HCT116 (cell line): ENCODE measurements at regions not wholly inside any gene's neighbourhood (a gene's known extent, or its start where the extent isn't known, plus 50 kb on each side); places are given as distances from the start of the nearest gene placed in this dataset.

Experiments used
- ATAC-seq: fragments of 200-7000 bp; cut with Tn5 transposase; 2 replicates; pipeline ENCODE4 v1.9.1; 2020; ENCODE audit warnings: mild to moderate bottlenecking, moderate library complexity
- BruUV-seq: library from RNA; stranded (reverse); fragments of 400-500 nt; replicated peaks from 2 replicates; lab custom pipeline; 2021; lab: Mats Ljungman, UMichigan
- CTCF ChIA-PET: fragments of 300-600 bp; sonication (Branson Sonifier 250); formaldehyde crosslinking; loops from one replicate; lab custom pipeline; 2021; ENCODE audit warnings: antibody characterized with exemption; lab: Charles Lee
- POLR2A ChIA-PET: fragments of 300-600, 350-600 bp; sonication (Branson Sonifier 250); formaldehyde crosslinking; loops from one replicate; lab custom pipeline; 2021; ENCODE audit warnings: antibody characterized with exemption; lab: Charles Lee
- RAD21 ChIA-PET, 2 experiments: fragments of 300-600 bp; sonication (Branson Sonifier 250); formaldehyde crosslinking; loops; one replicate each; lab custom pipeline; 2023; ENCODE audit warnings: low total read pairs in 2 of 2; ENCODE audit not compliant: uncharacterized antibody in 2 of 2, unreplicated experiment in 2 of 2, low non-redundant PET in 1 of 2; lab: Charles Lee
- DNase-seq: peaks from one replicate; pipeline ENCODE4 v3.0.0-alpha.2; 2010; ENCODE audit warnings: low read depth, low spot score
- H2AFZ ChIP-seq: fragments of 200-600 bp; shearing (Covaris generic), sonication (generic); 2 replicates; pipeline ENCODE4 v1.6.1; 2017; ENCODE audit warnings: low read depth, mixed run types, mixed read lengths, antibody characterized with exemption, low read length; ENCODE audit not compliant: poor library complexity, severe bottlenecking
- H3K27ac ChIP-seq: 2 replicates; pipeline ENCODE4 v1.5.1; 2012; ENCODE audit warnings: low read depth, low read length
- H3K27me3 ChIP-seq: fragments of 200-600 bp; sonication (generic); 2 replicates; pipeline ENCODE4 v1.6.1; 2016; ENCODE audit warnings: mixed run types, low read length, mixed read lengths; ENCODE audit not compliant: insufficient read depth
- H3K36me3 ChIP-seq, 2 experiments: fragments of 200-500 bp in 1 of 2; fragments of 200-600 bp in 1 of 2; sonication (Bioruptor generic) in 1 of 2; sonication (generic) in 1 of 2; 2 replicates each; pipeline versions ENCODE4 v1.5.1 to v1.6.1; 2014 to 2016; ENCODE audit warnings: low read length in 2 of 2, inconsistent platforms in 1 of 2, mixed read lengths in 1 of 2, mixed run types in 1 of 2; ENCODE audit not compliant: insufficient read depth in 2 of 2, control insufficient read depth in 1 of 2
- H3K4me1 ChIP-seq, 2 experiments: fragments of 200-600 bp in 1 of 2; sonication (generic) in 1 of 2; 2 replicates each; pipeline versions ENCODE4 v1.5.1 to v1.6.1; 2012 to 2017; ENCODE audit warnings: low read length in 2 of 2, inconsistent platforms in 1 of 2, mild to moderate bottlenecking in 1 of 2, mixed read lengths in 1 of 2, mixed run types in 1 of 2, moderate library complexity in 1 of 2; ENCODE audit not compliant: insufficient read depth in 2 of 2, control insufficient read depth in 1 of 2
- H3K4me2 ChIP-seq: fragments of 200-600 bp; sonication (generic); 2 replicates; pipeline ENCODE4 v1.6.1; 2017; ENCODE audit warnings: mixed run types, low read length, mixed read lengths
- H3K4me3 ChIP-seq, 2 experiments: fragments of 200-600 bp in 1 of 2; sonication (generic) in 1 of 2; replicated peaks in 1 of 2; 2 replicates each; pipeline ENCODE4 v1.5.1; 2011 to 2016; ENCODE audit warnings: low read length in 2 of 2, control low read depth in 1 of 2, low read depth in 1 of 2, mild to moderate bottlenecking in 1 of 2, mixed read lengths in 1 of 2, mixed run types in 1 of 2
- H3K79me2 ChIP-seq: fragments of 200-600 bp; sonication (generic); 2 replicates; pipeline ENCODE4 v1.6.1; 2017; ENCODE audit warnings: mild to moderate bottlenecking, mixed run types, low read length, moderate library complexity, mixed read lengths; ENCODE audit not compliant: insufficient read depth
- H3K9ac ChIP-seq: fragments of 200-600 bp; sonication (generic); 2 replicates; pipeline ENCODE4 v1.6.1; 2016; ENCODE audit warnings: low read length, mixed read lengths
- H3K9me2 ChIP-seq: fragments of 200-600 bp; sonication (generic), shearing (Covaris generic); 2 replicates; pipeline ENCODE4 v1.6.1; 2017; ENCODE audit warnings: mixed run types, mild to moderate bottlenecking, moderate library complexity; ENCODE audit not compliant: insufficient read depth
- H3K9me3 ChIP-seq, 2 experiments: fragments of 200-500 bp in 1 of 2; fragments of 200-600 bp in 1 of 2; sonication (Bioruptor generic) in 1 of 2; sonication (generic) in 1 of 2; 2 replicates each; pipeline ENCODE4 v1.6.1; 2014 to 2017; ENCODE audit warnings: low read length in 2 of 2, mixed read lengths in 2 of 2, inconsistent platforms in 1 of 2, low read depth in 1 of 2, mild to moderate bottlenecking in 1 of 2, mixed run types in 1 of 2, moderate library complexity in 1 of 2; ENCODE audit not compliant: control insufficient read depth in 1 of 2, insufficient read depth in 1 of 2
- H4K20me1 ChIP-seq: fragments of 200-600 bp; sonication (generic), shearing (Covaris generic); 2 replicates; pipeline ENCODE4 v1.6.1; 2017; ENCODE audit warnings: mixed run types, mild to moderate bottlenecking, moderate library complexity; ENCODE audit not compliant: insufficient read depth
- CBX3 ChIP-seq: IDR thresholded peaks from 2 replicates; pipeline ENCODE4 v1.6.1; 2012; ENCODE audit warnings: low read depth
- CEBPB ChIP-seq: IDR thresholded peaks from 2 replicates; pipeline ENCODE4 v1.6.1; 2012; ENCODE audit warnings: low read depth
- EGR1 ChIP-seq: IDR thresholded peaks from 2 replicates; pipeline ENCODE4 v1.6.1; 2012; ENCODE audit warnings: low read depth
- ELF1 ChIP-seq: IDR thresholded peaks from 2 replicates; pipeline ENCODE4 v1.6.1; 2012; ENCODE audit warnings: low read depth, borderline replicate concordance
- EZH2 ChIP-seq: fragments of 200-600 bp; sonication (generic); IDR thresholded peaks from 2 replicates; pipeline ENCODE4 v1.6.1; 2017; ENCODE audit warnings: antibody characterized with exemption, mixed run types
- EZH2phosphoT487 ChIP-seq: fragments of 200-600 bp; IDR thresholded peaks from 2 replicates; pipeline ENCODE4 v1.6.1; 2018; ENCODE audit warnings: antibody characterized with exemption, borderline replicate concordance
- FOSL1 ChIP-seq: IDR thresholded peaks from 2 replicates; pipeline ENCODE4 v1.6.1; 2012; ENCODE audit warnings: low read depth
- JUND ChIP-seq: IDR thresholded peaks from 2 replicates; pipeline ENCODE4 v1.6.1; 2012
- POLR2A ChIP-seq: IDR thresholded peaks from 2 replicates; pipeline ENCODE4 v1.7.0; 2011; ENCODE audit warnings: borderline replicate concordance; ENCODE audit not compliant: insufficient read depth, insufficient read length; ENCODE audit errors: extremely low read depth
- POLR2AphosphoS5 ChIP-seq: IDR thresholded peaks from 2 replicates; pipeline ENCODE4 v1.6.1; 2011; ENCODE audit warnings: mild to moderate bottlenecking, low read depth, low read length, moderate library complexity
- RAD21 ChIP-seq: IDR thresholded peaks from 2 replicates; pipeline ENCODE4 v1.6.1; 2012; ENCODE audit warnings: low read depth, mild to moderate bottlenecking
- REST ChIP-seq: IDR thresholded peaks from 2 replicates; pipeline ENCODE4 v1.6.1; 2012; ENCODE audit warnings: low read depth
- SIN3A ChIP-seq: IDR thresholded peaks from 2 replicates; pipeline ENCODE4 v1.6.1; 2012; ENCODE audit warnings: low read depth
- SP1 ChIP-seq: IDR thresholded peaks from 2 replicates; pipeline ENCODE4 v1.6.1; 2012; ENCODE audit warnings: low read depth
- TCF7L2 ChIP-seq: IDR thresholded peaks from 2 replicates; pipeline ENCODE4 v1.7.0; 2011; ENCODE audit warnings: borderline replicate concordance, inconsistent platforms; ENCODE audit not compliant: insufficient read depth, insufficient read length; ENCODE audit errors: extremely low read depth
- ZBTB33 ChIP-seq: IDR thresholded peaks from 2 replicates; pipeline ENCODE4 v1.6.1; 2011; ENCODE audit warnings: mild to moderate bottlenecking, low read length, moderate library complexity; ENCODE audit not compliant: insufficient replicate concordance; ENCODE audit errors: extremely low read depth
- ZNF274 ChIP-seq: fragments of 200-500 bp; sonication (Bioruptor generic); IDR thresholded peaks from 2 replicates; pipeline ENCODE4 v1.6.1; 2014; ENCODE audit warnings: mild to moderate bottlenecking, low read depth, low read length, inconsistent platforms
- intact Hi-C: fragments of 100-400 bp; cut with micrococcal nuclease; formaldehyde crosslinking; loops from 2 replicates; pipeline ENCODE4 v1.10.0; 2022
- TF ChIP-seq, protein P1 (sequence below): IDR thresholded peaks from 2 replicates; pipeline ENCODE4 v1.6.1; 2012
- TF ChIP-seq, protein P2 (sequence below): IDR thresholded peaks from 2 replicates; pipeline ENCODE4 v1.6.1; 2012

GRCh38 chr1:14460173-14460572 is 138.3 kb upstream of the KAZN start:
- Histone ChIP-seq H4K20me1 (no peaks in the 10 kb centered on the region), H3K79me2 (no peaks in the 10 kb centered on the region), H3K9ac (no peak overlapping the region), H2AFZ (no peak overlapping the region), H3K36me3 (no peaks in the 10 kb centered on the region), H3K4me3 (no peak overlapping the region), H3K9me2 (no peaks in the 10 kb centered on the region), H3K27ac (no peak overlapping the region), H3K4me2 (no peak overlapping the region), H3K9me3 (no peaks in the 10 kb centered on the region), H3K27me3 (peaks cover 9% of the 10 kb centered on the region; the same call in 1 of the 2 replicates), H3K4me1 (no peaks in the 10 kb centered on the region)
- RAD21 ChIA-PET: no interaction called here
- intact Hi-C loops: no loop called here
- POLR2A ChIA-PET: no interaction called here
- TF ChIP-seq, protein P1, sequence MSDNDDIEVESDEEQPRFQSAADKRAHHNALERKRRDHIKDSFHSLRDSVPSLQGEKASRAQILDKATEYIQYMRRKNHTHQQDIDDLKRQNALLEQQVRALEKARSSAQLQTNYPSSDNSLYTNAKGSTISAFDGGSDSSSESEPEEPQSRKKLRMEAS: no peak
- TF ChIP-seq POLR2AphosphoS5 (no peak), REST (no peak), RAD21 (no peak), EZH2phosphoT487 (no peak), CEBPB (no peak), POLR2A (no peak), SP1 (no peak), ELF1 (no peak), TCF7L2 (no peak), EZH2 (no peak), JUND (no peak), SIN3A (no peak), ZBTB33 (no peak), EGR1 (no peak), CBX3 (no peak), FOSL1 (no peak), ZNF274 (no peak)
- TF ChIP-seq, protein P2, sequence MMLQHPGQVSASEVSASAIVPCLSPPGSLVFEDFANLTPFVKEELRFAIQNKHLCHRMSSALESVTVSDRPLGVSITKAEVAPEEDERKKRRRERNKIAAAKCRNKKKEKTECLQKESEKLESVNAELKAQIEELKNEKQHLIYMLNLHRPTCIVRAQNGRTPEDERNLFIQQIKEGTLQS: no peak
- DNase-seq (no peak), ATAC-seq (no peak)
- CTCF ChIA-PET: no interaction called here
- BruUV-seq: no TSS peak
